ENCODE measurements at regions not wholly inside any gene's neighbourhood (a gene's known extent, or its start where the extent isn't known, plus 50 kb on each side); places are given as distances from the start of the nearest gene placed in this dataset.

- H2AFZ ChIP-seq (ENCODE audit: insufficient read depth, low read depth, low read length, poor library complexity, severe bottlenecking): no peak overlapping the region
- peaks cover 0 to 2% of the 10 kb centered on the region in 2 donors for H3K27me3 ChIP-seq (ENCODE audit: control insufficient read depth in 2 of 2, insufficient read depth in 2 of 2, low read length in 2 of 2)
- H3K79me2 ChIP-seq (ENCODE audit: insufficient read depth, low read length): no peaks in the 10 kb centered on the region
- no peak for DNase-seq
- H3K27ac ChIP-seq (ENCODE audit: low read depth in 1 of 2, low read length in 2 of 2): no peak overlapping the region
- H3K4me2 ChIP-seq (replicated peaks; ENCODE audit: extremely low read depth, low read length, poor library complexity, severe bottlenecking): no peak overlapping the region
- no peaks in the 10 kb centered on the region for H3K4me1 ChIP-seq (ENCODE audit: control insufficient read depth in 1 of 2, insufficient read depth in 2 of 2, low read length in 2 of 2)
- no peak overlapping the region for H3K4me3 ChIP-seq (replicated peaks in 1 of 3; ENCODE audit: low read depth in 2 of 3, low read length in 3 of 3)
- Mint-ChIP-seq H3K4me3 (no peak overlapping the region), H3K4me1 (no peaks in the 10 kb centered on the region), H3K9me3 (no peaks in the 10 kb centered on the region), H3K36me3 (no peaks in the 10 kb centered on the region), H3K27ac (no peak overlapping the region), H3K27me3 (ENCODE audit: low read depth in 3 of 3) (peaks cover 14 to 16% (median 15%) of the 10 kb centered on the region in 3 donors)
- intact Hi-C loops (cut with micrococcal nuclease): no loop called here
- no peaks in the 10 kb centered on the region for H3K36me3 ChIP-seq (replicated peaks in 1 of 2; ENCODE audit: control insufficient read depth in 1 of 2, insufficient read depth in 2 of 2, low read length in 2 of 2)
- H3K9ac ChIP-seq (ENCODE audit: insufficient read depth, low read length, poor library complexity, severe bottlenecking): no peak overlapping the region
- H3K9me3 ChIP-seq (replicated peaks in 1 of 2; ENCODE audit: control insufficient read depth in 1 of 2, insufficient read depth in 1 of 2, low read length in 2 of 2): no peaks in the 10 kb centered on the region
- H4K20me1 ChIP-seq (ENCODE audit: insufficient read depth, low read length): no peaks in the 10 kb centered on the region
- TF ChIP-seq CTCF (IDR thresholded peaks at IDR 0.05): no peak
- WGBS (ENCODE audit: insufficient coverage): 86% methylated on average over 7 of the region's 17 CpGs
Measured at GRCh38 chr3:127065561-127066290, 82.8 kb downstream of the PLXNA1 start.

GRCh38 chr3:127066635-127067034 lies 83.7 kb downstream of the PLXNA1 start:
- Mint-ChIP-seq H3K36me3 (no peaks in the 10 kb centered on the region), H3K4me3 (no peak overlapping the region), H3K9me3 (no peaks in the 10 kb centered on the region), H3K27me3 (ENCODE audit: low read depth in 3 of 3) (peaks cover 11 to 18% (median 12%) of the 10 kb centered on the region in 3 donors), H3K27ac (no peak overlapping the region), H3K4me1 (no peaks in the 10 kb centered on the region)
- Histone ChIP-seq H2AFZ (ENCODE audit: insufficient read depth, low read depth, low read length, poor library complexity, severe bottlenecking) (no peak overlapping the region), H3K4me1 (ENCODE audit: control insufficient read depth in 1 of 2, insufficient read depth in 2 of 2, low read length in 2 of 2) (no peaks in the 10 kb centered on the region), H3K36me3 (replicated peaks in 1 of 2; ENCODE audit: control insufficient read depth in 1 of 2, insufficient read depth in 2 of 2, low read length in 2 of 2) (no peaks in the 10 kb centered on the region), H4K20me1 (ENCODE audit: insufficient read depth, low read length) (no peaks in the 10 kb centered on the region), H3K27ac (ENCODE audit: low read depth in 1 of 2, low read length in 2 of 2) (no peak overlapping the region), H3K4me3 (replicated peaks in 1 of 3; ENCODE audit: low read depth in 2 of 3, low read length in 3 of 3) (no peak overlapping the region), H3K79me2 (ENCODE audit: insufficient read depth, low read length) (no peaks in the 10 kb centered on the region), H3K9me3 (replicated peaks in 1 of 2; ENCODE audit: control insufficient read depth in 1 of 2, insufficient read depth in 1 of 2, low read length in 2 of 2) (no peaks in the 10 kb centered on the region), H3K9ac (ENCODE audit: insufficient read depth, low read length, poor library complexity, severe bottlenecking) (no peak overlapping the region), H3K27me3 (ENCODE audit: control insufficient read depth in 2 of 2, insufficient read depth in 2 of 2, low read length in 2 of 2) (no peaks in the 10 kb centered on the region), H3K4me2 (replicated peaks; ENCODE audit: extremely low read depth, low read length, poor library complexity, severe bottlenecking) (no peak overlapping the region)
- intact Hi-C loops (cut with micrococcal nuclease): no loop called here
- no peak for DNase-seq
- TF ChIP-seq CTCF (IDR thresholded peaks at IDR 0.05): no peak

Measured in CD14-positive monocyte (primary cell).